ENCODE measurements at regions not wholly inside any gene's neighbourhood (a gene's known extent, or its start where the extent isn't known, plus 50 kb on each side); places are given as distances from the start of the nearest gene placed in this dataset.

DNA sequence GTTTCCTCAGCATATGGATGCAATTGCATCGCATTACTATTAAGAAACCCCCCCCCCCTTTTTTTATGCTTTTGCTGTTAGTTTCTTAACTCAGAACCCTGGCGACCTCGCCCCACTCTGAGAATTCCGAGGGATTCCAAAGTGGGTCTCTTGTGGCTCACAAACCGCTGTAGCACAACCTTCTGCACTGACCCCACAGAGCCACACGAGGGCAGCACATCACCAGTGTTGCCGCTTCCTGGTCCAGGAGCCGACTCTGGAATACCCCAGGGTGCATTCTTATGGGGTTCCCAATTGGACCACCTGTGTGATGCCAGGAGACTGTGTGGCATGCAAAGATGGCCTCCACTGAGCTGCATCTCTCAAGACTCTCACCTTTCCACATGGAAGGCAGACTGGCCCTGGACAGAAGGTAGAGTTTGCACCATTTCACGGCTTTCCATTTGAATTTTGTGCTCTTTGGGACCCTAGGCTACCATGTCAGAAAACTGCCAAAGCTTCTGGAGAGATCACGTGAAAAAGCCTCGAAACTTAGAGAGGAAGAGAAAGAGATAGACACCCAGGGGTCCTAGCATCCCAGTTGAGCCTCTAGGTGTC, 432.7 kb upstream of the ASIC2 start:
- Histone ChIP-seq H3K36me3 (replicated peaks in 1 of 2; ENCODE audit: control insufficient read depth in 1 of 2, insufficient read depth in 2 of 2, low read length in 2 of 2) (no peaks in the 10 kb centered on the region), H3K4me3 (replicated peaks in 1 of 3; ENCODE audit: insufficient read depth in 1 of 3, low read depth in 2 of 3, low read length in 3 of 3) (no peak overlapping the region), H3K27ac (ENCODE audit: extremely low read length, insufficient read depth, low read length) (no peak overlapping the region), H3K4me1 (ENCODE audit: insufficient read depth, low read length) (no peaks in the 10 kb centered on the region), H3K9me3 (ENCODE audit: low read length) (no peaks in the 10 kb centered on the region), H3K4me2 (ENCODE audit: low read depth, low read length) (no peak overlapping the region), H3K79me2 (ENCODE audit: insufficient read depth, low read length) (no peaks in the 10 kb centered on the region), H4K20me1 (ENCODE audit: insufficient read depth, low read length) (no peaks in the 10 kb centered on the region), H2AFZ (ENCODE audit: low read length) (no peak overlapping the region), H3K27me3 (ENCODE audit: control insufficient read depth in 1 of 2, insufficient read depth in 2 of 2, low read length in 2 of 2) (no peaks in the 10 kb centered on the region), H3K9ac (ENCODE audit: insufficient read depth, low read depth, low read length) (no peak overlapping the region)
- ChIA-PET CTCF (ENCODE audit: low intra/inter-chr PET ratio, low total read pairs) (interaction anchor here (1.6 to 4.3 kb wide), 2 partner anchors 21 to 26 kb away, joined by 6 to 38 read pairs; no protein-coding TSS in a partner anchor), POLR2A (no interaction called here)
- intact Hi-C loops (cut with micrococcal nuclease; ENCODE audit: unreplicated experiment): loop anchor here (1.0 kb wide), 1 partner anchor 26 kb away; no protein-coding TSS in a partner anchor
- ATAC-seq (peak; percentile 69), DNase-seq (ENCODE audit: low spot score) (peak; percentile 24), FAIRE-seq (no peak)
- under 1% methylated on average over 10 of the region's 11 CpGs for WGBS (ENCODE audit: low lambda C conversion rate)
- in situ Hi-C loops (cut with HindIII; ENCODE audit: extremely low pct_ligation_motif_present, low pct_unique_long_range_greater_than_20kb): no loop called here
- TF ChIP-seq, protein P1, sequence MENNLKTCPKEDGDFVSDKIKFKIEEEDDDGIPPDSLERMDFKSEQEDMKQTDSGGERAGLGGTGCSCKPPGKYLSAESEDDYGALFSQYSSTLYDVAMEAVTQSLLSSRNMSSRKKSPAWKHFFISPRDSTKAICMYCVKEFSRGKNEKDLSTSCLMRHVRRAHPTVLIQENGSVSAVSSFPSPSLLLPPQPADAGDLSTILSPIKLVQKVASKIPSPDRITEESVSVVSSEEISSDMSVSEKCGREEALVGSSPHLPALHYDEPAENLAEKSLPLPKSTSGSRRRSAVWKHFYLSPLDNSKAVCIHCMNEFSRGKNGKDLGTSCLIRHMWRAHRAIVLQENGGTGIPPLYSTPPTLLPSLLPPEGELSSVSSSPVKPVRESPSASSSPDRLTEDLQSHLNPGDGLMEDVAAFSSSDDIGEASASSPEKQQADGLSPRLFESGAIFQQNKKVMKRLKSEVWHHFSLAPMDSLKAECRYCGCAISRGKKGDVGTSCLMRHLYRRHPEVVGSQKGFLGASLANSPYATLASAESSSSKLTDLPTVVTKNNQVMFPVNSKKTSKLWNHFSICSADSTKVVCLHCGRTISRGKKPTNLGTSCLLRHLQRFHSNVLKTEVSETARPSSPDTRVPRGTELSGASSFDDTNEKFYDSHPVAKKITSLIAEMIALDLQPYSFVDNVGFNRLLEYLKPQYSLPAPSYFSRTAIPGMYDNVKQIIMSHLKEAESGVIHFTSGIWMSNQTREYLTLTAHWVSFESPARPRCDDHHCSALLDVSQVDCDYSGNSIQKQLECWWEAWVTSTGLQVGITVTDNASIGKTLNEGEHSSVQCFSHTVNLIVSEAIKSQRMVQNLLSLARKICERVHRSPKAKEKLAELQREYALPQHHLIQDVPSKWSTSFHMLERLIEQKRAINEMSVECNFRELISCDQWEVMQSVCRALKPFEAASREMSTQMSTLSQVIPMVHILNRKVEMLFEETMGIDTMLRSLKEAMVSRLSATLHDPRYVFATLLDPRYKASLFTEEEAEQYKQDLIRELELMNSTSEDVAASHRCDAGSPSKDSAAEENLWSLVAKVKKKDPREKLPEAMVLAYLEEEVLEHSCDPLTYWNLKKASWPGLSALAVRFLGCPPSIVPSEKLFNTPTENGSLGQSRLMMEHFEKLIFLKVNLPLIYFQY (CRISPR knock-in tag; IDR thresholded peaks at IDR 0.05; ENCODE audit: borderline replicate concordance): no peak
- peak; percentile 60 for TF ChIP-seq STAG1 (CRISPR knock-in tag; IDR thresholded peaks at IDR 0.05)
- TF ChIP-seq SMC3 (IDR thresholded peaks at IDR 0.05; ENCODE audit: low read length): peak; percentile 50
- TF ChIP-seq, protein P2, sequence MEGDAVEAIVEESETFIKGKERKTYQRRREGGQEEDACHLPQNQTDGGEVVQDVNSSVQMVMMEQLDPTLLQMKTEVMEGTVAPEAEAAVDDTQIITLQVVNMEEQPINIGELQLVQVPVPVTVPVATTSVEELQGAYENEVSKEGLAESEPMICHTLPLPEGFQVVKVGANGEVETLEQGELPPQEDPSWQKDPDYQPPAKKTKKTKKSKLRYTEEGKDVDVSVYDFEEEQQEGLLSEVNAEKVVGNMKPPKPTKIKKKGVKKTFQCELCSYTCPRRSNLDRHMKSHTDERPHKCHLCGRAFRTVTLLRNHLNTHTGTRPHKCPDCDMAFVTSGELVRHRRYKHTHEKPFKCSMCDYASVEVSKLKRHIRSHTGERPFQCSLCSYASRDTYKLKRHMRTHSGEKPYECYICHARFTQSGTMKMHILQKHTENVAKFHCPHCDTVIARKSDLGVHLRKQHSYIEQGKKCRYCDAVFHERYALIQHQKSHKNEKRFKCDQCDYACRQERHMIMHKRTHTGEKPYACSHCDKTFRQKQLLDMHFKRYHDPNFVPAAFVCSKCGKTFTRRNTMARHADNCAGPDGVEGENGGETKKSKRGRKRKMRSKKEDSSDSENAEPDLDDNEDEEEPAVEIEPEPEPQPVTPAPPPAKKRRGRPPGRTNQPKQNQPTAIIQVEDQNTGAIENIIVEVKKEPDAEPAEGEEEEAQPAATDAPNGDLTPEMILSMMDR (CRISPR knock-in tag; IDR thresholded peaks at IDR 0.05): peak; percentile 77
- no peak for TF ChIP-seq MTF2 (CRISPR knock-in tag; IDR thresholded peaks at IDR 0.05; ENCODE audit: borderline replicate concordance)
- peak; percentile 42; the same call in 1 of the 2 replicates for TF ChIP-seq RAD21 (CRISPR knock-in tag; IDR thresholded peaks at IDR 0.05)
- TF ChIP-seq FIP1L1 (IDR thresholded peaks at IDR 0.05; ENCODE audit: borderline replicate concordance, insufficient read depth, low read depth, low read length): no peak
- no peak for TF ChIP-seq HNRNPH1 (optimal IDR thresholded peaks at IDR 0.05; ENCODE audit: low read depth, low read length)
- BruUV-seq (replicated peaks): no TSS peak

Measured in HepG2 (cell line).